H7 (cell line): ENCODE measurements at regions not wholly inside any gene's neighbourhood (a gene's known extent, or its start where the extent isn't known, plus 50 kb on each side); places are given as distances from the start of the nearest gene placed in this dataset.
"Not testable (repeated sequence)": the region's sequence is repeated elsewhere in the genome, so short reads cannot be mapped to it uniquely, and the experiment has no call there.

ENCODE experiments used
- DNase-seq: peaks from one replicate; pipeline ENCODE4 v3.0.0; 2012
- H3K27me3 ChIP-seq: 2 replicates; pipeline ENCODE4 v1.6.0; 2011; ENCODE audit warnings: mild to moderate bottlenecking, low read length; ENCODE audit not compliant: control insufficient read depth, insufficient read depth
- H3K36me3 ChIP-seq: replicated peaks from 2 replicates; pipeline ENCODE4 v1.5.1; 2011; ENCODE audit warnings: low read length; ENCODE audit not compliant: control insufficient read depth, insufficient read depth
- H3K4me3 ChIP-seq: 2 replicates; pipeline ENCODE4 v1.5.1; 2011; ENCODE audit warnings: low read depth, mild to moderate bottlenecking, control low read depth, low read length, moderate library complexity; ENCODE audit not compliant: insufficient read depth

DNA sequence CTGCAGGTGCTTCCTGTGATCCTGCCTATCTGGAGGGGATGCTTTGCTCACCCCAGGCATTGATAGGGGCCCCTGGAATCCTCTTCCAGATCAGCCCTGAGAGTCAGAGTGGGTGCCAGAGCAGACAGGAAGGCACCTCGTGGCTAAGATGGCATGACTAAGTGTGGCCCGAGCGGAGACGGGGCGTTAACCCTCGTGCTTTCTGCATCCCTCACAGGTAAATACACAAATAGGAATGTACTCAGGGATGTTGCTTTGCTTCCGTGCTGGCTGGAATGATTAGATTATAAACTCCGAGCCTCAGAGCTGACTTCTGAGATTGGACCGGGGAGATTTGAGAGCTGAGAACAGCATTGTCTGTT is 312.7 kb upstream of the B3GAT1 start:
- Histone ChIP-seq H3K27me3 (no peaks in the 10 kb centered on the region; the same call in 1 of the 2 replicates), H3K4me3 (no peak overlapping the region), H3K36me3 (no peaks in the 10 kb centered on the region)
- DNase-seq: no peak

DNA sequence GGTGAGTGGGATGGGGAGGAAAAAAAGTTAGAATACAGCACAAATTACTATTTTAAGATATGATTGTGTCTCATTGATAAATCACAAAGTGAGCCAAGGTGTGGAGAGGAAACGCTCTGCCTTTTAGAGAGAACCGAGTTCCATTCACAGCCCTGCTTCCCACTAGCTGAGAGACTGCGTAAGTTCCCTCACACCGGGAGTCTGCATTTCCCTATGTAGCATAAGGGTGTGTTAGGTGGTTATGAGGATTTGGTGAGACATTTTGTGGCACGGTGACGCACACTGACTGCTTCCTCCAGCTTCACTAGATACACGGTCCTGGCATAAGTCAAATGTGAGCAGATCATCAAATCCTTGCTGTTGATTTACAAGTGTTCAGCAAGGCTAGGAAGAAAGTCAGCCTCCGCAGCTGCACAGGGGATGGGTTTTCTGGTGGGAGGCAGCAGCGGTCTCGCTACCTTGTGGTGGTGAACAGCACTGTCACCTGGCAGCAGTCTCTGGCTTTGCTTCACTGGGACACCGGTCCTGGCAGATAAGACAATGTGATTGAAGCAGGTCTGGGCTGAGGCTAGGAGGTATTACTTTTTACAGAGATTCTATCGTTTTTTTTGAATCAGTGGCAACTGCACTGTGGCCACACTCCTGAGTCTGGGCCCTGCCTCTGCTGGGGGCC is 312.2 kb upstream of the B3GAT1 start:
- H3K36me3 ChIP-seq: no peaks in the 10 kb centered on the region
- H3K27me3 ChIP-seq: no peaks in the 10 kb centered on the region; the same call in 1 of the 2 replicates
- no peak for DNase-seq
- no peak overlapping the region for H3K4me3 ChIP-seq

DNA sequence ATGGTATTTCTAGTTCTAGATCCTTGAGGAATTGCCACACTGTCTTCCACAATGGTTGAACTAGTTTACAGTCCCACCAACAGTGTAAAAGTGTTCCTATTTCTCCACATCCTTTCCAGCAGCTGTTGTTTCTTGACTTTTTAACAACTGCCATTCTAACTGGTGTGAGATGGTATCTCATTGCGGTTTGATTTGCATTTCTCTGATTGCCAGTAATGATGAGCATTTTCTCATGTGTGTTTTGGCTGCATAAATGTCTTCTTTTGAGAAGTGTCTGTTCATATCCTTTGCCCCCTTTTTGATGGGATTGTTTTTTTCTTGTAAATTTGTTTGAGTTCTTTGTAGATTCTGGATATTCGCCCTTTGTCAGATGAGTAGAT is 308.6 kb upstream of the B3GAT1 start:
- H3K36me3 ChIP-seq, H3K4me3 ChIP-seq, DNase-seq, H3K27me3 ChIP-seq: not testable (repeated sequence)

DNA sequence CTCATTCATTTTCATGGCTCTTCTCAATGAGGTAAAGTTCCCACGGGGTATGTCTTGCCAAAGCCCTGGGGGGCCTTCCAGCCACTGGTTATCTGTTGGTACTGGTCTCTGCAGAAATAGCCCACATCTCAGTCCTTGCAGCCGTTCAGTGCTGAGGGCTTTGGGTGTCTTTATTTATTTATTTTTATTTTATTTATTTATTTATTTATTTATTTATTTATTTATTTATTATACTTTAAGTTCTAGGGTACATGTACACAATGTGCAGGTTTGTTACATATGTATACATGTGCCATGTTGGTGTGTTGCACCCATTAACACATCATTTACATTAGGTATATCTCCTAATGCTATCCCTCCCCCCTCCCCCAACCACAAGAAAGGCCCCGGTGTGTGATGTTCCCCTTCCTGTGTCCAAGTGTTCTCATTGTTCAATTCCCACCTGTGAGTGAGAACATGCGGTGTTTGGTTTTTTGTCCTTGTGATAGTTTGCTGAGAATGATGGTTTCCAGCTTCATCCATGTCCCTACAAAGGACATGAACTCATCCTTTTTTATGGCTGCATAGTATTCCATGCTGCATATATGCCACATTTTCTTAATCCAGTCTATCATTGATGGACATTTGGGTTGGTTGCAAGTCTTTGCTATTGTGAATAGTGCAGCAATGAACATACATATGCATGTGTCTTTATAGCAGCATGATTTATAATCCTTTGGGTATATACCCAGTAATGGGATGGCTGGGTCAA is 308.1 kb upstream of the B3GAT1 start:
- not testable (repeated sequence) for DNase-seq, H3K36me3 ChIP-seq, H3K4me3 ChIP-seq, H3K27me3 ChIP-seq

DNA sequence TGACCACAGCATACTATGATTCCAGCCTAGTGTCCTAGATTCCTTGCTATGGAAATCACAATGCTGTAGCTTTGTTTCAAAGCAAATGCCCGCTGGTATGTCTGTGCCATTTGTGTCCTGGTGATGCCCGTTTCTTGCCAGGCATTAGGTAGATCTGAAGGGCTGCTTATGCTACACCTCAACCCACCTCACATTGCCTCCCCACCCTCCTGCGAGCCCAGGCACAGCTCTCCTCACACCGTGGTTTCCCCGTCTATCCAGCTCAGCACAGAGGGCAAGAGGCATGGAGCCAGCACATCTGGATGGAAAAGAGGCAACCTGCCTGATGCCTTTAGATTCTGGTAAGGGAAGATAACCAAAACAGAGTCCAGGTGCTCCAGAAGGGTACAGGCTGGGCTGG is 307.4 kb upstream of the B3GAT1 start:
- DNase-seq: no peak
- Histone ChIP-seq H3K36me3 (no peaks in the 10 kb centered on the region), H3K27me3 (no peaks in the 10 kb centered on the region; the same call in 1 of the 2 replicates)

DNA sequence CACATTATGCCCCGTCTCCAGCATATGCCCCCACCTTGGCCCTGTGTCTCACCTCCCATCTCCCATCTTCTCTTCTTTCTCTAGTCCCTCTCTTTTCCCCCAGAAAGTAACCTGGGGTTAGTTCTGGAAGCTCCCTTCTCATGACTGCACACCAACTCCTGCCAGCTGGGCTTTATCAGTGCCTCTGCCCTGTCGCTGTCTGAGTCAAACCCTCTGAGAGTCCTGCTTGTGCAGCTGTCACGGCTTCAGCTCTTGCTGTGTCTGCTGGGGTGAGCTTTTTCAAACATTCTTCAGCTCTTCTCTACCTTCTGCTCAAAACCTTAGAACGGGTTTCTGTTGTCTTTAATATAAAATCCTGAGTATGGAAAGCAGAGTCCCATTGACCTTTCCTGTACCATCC is 304.5 kb upstream of the B3GAT1 start:
- no peak overlapping the region for H3K4me3 ChIP-seq
- DNase-seq: no peak

More for the DNA sequence above, 307.4 kb upstream of the B3GAT1 start:
- no peak overlapping the region for H3K4me3 ChIP-seq

DNA sequence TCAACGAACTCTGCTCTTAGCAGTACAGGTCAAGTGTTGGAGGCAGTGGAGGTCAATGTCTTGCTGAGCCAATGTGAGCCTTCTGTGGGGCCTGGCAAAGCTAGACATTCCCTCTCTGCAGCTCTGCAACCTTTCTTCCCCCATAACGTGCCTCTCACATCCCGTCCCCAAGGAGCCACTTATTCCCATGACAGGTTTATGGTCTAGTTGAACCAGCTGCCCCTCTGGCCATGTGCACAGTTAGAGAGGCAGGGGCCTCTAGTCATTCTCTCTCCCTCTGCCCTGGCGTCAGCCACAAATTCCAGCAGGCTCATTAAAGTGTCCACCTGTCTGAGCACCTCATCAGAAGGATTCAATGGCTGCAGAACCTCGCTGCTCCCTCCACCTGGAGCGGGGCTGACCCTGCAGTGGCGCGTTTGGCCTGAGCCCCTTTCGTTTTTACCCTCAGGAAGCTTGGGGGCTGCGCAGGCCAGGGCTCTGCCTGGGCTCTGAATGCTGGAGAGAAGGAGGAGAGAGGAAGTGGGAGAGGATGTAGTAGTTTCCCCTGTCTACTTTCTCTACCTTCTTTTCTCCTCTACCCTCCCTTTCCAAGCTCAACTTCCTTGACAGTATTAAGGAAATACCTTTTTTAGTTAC is 302.1 kb upstream of the B3GAT1 start:
- DNase-seq: no peak
- H3K4me3 ChIP-seq: no peak overlapping the region
- no peaks in the 10 kb centered on the region for H3K36me3 ChIP-seq
- no peaks in the 10 kb centered on the region for H3K27me3 ChIP-seq

More for the DNA sequence above, 304.5 kb upstream of the B3GAT1 start:
- H3K27me3 ChIP-seq: no peaks in the 10 kb centered on the region
- no peaks in the 10 kb centered on the region for H3K36me3 ChIP-seq

DNA sequence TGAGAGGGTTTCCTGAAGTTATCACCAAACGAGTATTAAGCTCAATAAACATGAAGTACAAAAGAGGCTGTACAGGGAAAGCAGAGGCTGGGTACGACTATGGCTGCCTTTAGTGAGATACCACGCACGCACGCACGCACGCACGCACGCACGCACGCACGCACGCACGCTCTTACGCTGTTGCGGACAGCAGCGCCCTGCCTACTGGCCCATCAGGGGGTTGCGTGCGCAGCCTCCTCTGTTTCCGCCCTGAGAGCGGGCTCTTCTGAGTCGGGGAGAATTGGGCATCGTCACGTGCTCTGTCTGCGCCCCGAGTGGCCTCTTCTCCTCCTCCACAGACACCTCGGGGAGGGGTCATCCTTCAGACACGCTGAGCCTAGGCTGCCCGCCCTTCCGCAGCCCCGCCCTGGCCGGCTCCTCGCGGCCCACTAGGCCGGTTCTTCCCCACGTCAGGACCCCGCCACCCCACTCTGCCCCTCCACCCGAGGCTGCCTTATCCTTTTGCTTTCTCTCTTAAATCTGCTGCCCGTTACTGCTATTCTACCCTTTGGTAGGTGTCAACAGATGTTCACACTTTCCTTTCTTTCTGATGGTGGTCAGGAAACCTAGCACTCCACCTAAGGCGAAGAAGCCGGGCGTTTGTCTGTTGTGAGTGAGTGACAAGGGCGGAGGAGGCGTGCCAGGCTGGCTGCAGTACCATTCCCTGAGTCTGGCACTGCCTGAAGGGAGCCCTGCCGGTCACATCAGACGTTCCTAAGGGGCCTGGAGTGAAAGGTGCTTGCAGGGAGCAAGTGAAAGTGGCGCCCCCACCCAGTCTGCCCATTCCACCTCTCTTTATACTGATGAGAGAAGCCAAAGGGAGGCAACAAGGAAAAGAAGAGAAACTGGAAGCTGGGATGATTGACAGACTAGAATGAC is 300.4 kb upstream of the B3GAT1 start:
- Histone ChIP-seq H3K36me3 (no peaks in the 10 kb centered on the region), H3K4me3 (no peak overlapping the region), H3K27me3 (no peaks in the 10 kb centered on the region)
- peak; percentile 49 for DNase-seq

DNA sequence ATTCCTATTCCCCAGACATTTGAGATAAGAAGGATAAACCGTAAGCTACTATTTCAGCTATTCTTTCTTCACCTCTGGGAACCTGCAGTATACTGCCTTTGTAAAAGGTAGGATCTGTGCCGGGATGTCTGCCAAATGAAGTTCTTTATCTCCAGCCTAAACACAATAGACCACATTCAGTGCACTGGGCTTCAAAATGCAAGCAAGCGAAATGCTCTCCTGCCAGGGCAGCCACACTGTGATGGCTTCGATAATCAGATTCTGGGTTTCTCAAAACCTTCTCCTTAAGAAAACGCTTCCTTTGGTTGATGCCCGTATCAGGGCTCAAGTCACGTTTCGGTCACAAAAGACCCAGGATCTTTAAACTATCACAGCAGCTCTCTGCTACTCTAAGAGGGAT is 299.5 kb upstream of the B3GAT1 start:
- no peak overlapping the region for H3K4me3 ChIP-seq

DNA sequence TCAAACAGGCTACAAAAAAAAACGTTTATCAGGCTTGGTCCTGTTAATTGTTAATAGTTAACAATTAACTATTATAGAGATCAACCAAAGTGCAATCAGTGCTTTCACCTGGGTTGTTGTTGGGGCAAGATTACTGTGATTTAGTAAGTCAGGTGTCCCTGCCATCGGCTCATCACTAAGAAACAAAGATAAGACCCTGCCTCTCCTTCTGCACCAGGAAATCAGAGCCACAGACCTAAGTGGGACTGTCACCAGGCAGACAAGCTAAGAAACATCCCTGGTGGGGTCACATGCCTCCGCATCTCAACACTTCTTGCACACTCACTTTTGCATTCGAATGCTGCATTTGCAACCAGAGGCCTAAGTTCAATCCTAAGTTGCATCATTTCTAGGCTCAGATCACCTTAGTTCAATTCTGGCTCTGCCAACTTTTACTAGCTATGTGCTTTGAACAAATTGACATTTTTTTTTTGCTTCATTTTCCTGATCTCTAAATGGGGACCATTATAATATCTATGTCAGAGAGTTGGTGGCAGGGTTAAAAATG is 298.9 kb upstream of the B3GAT1 start:
- Histone ChIP-seq H3K27me3 (no peaks in the 10 kb centered on the region), H3K36me3 (no peaks in the 10 kb centered on the region), H3K4me3 (no peak overlapping the region)
- DNase-seq: no peak

More for the DNA sequence above, 299.5 kb upstream of the B3GAT1 start:
- H3K27me3 ChIP-seq: no peaks in the 10 kb centered on the region
- DNase-seq: no peak
- H3K36me3 ChIP-seq: no peaks in the 10 kb centered on the region

DNA sequence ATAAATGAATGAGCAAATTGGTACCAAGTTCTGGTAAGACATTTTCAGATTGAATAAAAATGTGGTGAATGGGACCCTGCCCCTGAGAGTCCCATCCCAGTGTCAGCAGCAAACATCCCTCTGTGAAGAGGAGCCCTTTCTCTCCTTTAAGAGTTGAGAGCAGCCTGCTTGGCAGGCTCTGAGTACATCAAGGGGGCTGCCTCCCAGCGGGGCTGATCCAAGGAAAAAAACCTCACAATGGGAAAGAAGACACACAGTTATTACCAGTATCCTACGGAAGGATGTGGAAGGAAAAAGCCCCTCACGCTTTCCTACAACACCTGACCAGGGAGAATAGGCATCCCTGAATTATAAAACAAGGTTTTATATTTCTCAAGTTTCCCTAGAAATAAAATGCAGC is 293.8 kb upstream of the B3GAT1 start:
- H3K4me3 ChIP-seq: no peak overlapping the region
- no peak for DNase-seq
- no peaks in the 10 kb centered on the region; the same call in 1 of the 2 replicates for H3K27me3 ChIP-seq
- no peaks in the 10 kb centered on the region for H3K36me3 ChIP-seq

DNA sequence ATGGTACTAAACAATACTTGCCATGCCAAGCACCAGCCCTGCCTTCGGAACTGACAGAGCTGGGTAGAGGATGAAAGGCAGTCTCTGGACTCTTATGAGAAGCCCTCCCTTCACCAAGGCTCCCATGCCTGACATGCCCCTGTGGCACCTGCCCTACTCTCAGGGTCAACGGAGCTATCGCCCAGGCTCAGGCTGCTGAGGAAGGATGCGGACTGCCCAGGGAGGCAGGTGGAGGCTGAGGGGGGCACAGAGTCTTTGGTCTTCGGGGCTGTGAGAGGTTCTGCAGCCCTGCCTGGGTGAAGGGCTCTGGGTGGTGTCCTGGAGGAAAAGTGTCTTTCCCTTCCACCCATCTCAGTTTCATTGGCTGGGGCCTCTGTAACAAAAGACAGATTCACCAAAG is 290.8 kb upstream of the B3GAT1 start:
- no peak overlapping the region for H3K4me3 ChIP-seq
- DNase-seq: no peak

DNA sequence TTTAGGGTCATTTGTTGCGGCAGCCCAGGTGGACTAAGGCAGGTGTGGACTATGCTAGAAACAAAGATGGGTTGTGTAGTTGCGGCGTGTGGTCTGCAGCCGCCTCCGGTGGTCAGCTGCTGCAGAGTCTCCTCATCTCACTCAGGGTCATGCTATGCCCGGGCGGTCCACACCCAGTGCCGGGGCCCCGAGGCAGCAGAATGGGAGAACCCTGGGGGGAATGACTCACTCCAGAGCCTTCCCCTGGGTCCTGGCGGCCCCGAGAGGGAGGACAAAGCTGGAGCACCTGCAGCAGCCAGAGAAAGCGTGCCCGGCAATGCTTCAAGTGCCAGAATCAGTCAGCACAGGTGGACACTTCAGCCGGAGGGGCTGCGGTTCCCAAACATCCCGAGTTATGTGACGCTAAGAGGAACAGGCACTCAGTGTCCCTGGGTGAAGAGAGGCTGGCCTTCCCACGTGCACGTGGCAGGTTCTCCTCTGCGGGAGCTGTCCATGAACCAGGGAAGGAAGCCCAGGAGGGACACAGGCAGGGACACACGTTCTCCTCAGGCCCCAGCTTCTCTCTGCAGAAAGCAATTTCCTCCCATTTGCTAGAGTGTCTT is 289.6 kb upstream of the B3GAT1 start:
- H3K27me3 ChIP-seq: no peaks in the 10 kb centered on the region; the same call in 1 of the 2 replicates
- H3K4me3 ChIP-seq: no peak overlapping the region
- no peak for DNase-seq
- no peaks in the 10 kb centered on the region for H3K36me3 ChIP-seq

More for the DNA sequence above, 290.8 kb upstream of the B3GAT1 start:
- Histone ChIP-seq H3K27me3 (no peaks in the 10 kb centered on the region; the same call in 1 of the 2 replicates), H3K36me3 (no peaks in the 10 kb centered on the region)
